A204.1 (cell line): ENCODE measurements at regions not wholly inside any gene's neighbourhood (a gene's known extent, or its start where the extent isn't known, plus 50 kb on each side); places are given as distances from the start of the nearest gene placed in this dataset.

Source experiments
- FAIRE-seq: peaks from 2 replicates; lab custom pipeline; 2012; peaks lifted over from hg19 to GRCh38; lab: Jason Lieb, UNC

GRCh38 chr20:6209093-6209492, 86.3 kb upstream of the FERMT1 start:
- FAIRE-seq, result no peak

GRCh38 chr20:6200092-6200491, 77.3 kb upstream of the FERMT1 start:
- FAIRE-seq, result no peak

GRCh38 chr20:6185268-6185667, 62.4 kb upstream of the FERMT1 start:
- no peak for FAIRE-seq

GRCh38 chr20:6184086-6184485, 61.3 kb upstream of the FERMT1 start:
- no peak for FAIRE-seq

GRCh38 chr20:6180531-6180930, 57.7 kb upstream of the FERMT1 start:
- no peak for FAIRE-seq

GRCh38 chr20:6178537-6178936, 55.7 kb upstream of the FERMT1 start:
- FAIRE-seq, result peak; percentile 85

GRCh38 chr20:6173481-6173880, 50.7 kb upstream of the FERMT1 start:
- FAIRE-seq, result no peak
